ENCODE measurements at regions not wholly inside any gene's neighbourhood (a gene's known extent, or its start where the extent isn't known, plus 50 kb on each side); places are given as distances from the start of the nearest gene placed in this dataset.

GRCh38 chr10:117936566-117936965 lies 110.2 kb downstream of the RAB11FIP2 start:
- H3K4me3 Mint-ChIP-seq (ENCODE audit: unreplicated experiment) = no peak overlapping the region
- DNase-seq (ENCODE audit: low spot score) = no peak
- no peaks in the 10 kb centered on the region for H3K9me3 Mint-ChIP-seq (ENCODE audit: unreplicated experiment)
- no peak for TF ChIP-seq CTCF (IDR thresholded peaks at IDR 0.05; ENCODE audit: unreplicated experiment)
- H3K36me3 Mint-ChIP-seq (ENCODE audit: low read depth, unreplicated experiment) = no peaks in the 10 kb centered on the region
- H3K4me1 Mint-ChIP-seq (ENCODE audit: unreplicated experiment) = no peaks in the 10 kb centered on the region
- peaks cover 10% of the 10 kb centered on the region for H3K27me3 Mint-ChIP-seq (ENCODE audit: unreplicated experiment)
- no peak overlapping the region for H3K27ac Mint-ChIP-seq (ENCODE audit: unreplicated experiment)

DNA sequence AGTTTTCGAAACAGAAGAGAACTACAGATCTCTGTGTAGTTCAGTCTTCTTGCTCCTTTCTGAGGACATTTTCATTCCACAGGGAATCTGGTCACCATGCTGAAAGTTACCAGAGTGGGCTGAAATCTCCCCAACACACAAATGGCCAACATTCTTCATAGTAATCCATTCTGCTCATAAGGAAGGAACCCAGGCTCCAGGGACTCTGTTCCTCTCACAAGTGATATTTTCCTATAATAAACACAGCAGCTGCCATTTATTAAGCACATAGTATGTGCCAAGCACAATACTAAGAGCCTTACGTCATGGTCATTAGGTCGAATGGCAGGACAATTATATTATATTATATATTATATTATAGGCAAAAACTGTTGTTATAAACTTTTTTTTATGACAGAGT lies 109.8 kb downstream of the RAB11FIP2 start:
- Mint-ChIP-seq H3K9me3 (ENCODE audit: unreplicated experiment) (no peaks in the 10 kb centered on the region), H3K4me1 (ENCODE audit: unreplicated experiment) (no peaks in the 10 kb centered on the region), H3K36me3 (ENCODE audit: low read depth, unreplicated experiment) (no peaks in the 10 kb centered on the region), H3K4me3 (ENCODE audit: unreplicated experiment) (no peak overlapping the region), H3K27ac (ENCODE audit: unreplicated experiment) (no peak overlapping the region), H3K27me3 (ENCODE audit: unreplicated experiment) (peaks cover 10% of the 10 kb centered on the region)
- TF ChIP-seq CTCF (IDR thresholded peaks at IDR 0.05; ENCODE audit: unreplicated experiment) = no peak
- DNase-seq (ENCODE audit: low spot score) = no peak

- no peak for DNase-seq (ENCODE audit: low spot score)
- H3K27me3 Mint-ChIP-seq (ENCODE audit: unreplicated experiment) = peaks cover 10% of the 10 kb centered on the region
- no peak for TF ChIP-seq CTCF (IDR thresholded peaks at IDR 0.05; ENCODE audit: unreplicated experiment)
- H3K36me3 Mint-ChIP-seq (ENCODE audit: low read depth, unreplicated experiment) = no peaks in the 10 kb centered on the region
- H3K9me3 Mint-ChIP-seq (ENCODE audit: unreplicated experiment) = no peaks in the 10 kb centered on the region
- no peaks in the 10 kb centered on the region for H3K4me1 Mint-ChIP-seq (ENCODE audit: unreplicated experiment)
- H3K4me3 Mint-ChIP-seq (ENCODE audit: unreplicated experiment) = no peak overlapping the region
- no peak overlapping the region for H3K27ac Mint-ChIP-seq (ENCODE audit: unreplicated experiment)
Observed at GRCh38 chr10:117938104-117938503, 108.6 kb downstream of the RAB11FIP2 start.

- H3K36me3 Mint-ChIP-seq (ENCODE audit: low read depth, unreplicated experiment) = no peaks in the 10 kb centered on the region
- peaks cover 7% of the 10 kb centered on the region for H3K27me3 Mint-ChIP-seq (ENCODE audit: unreplicated experiment)
- no peaks in the 10 kb centered on the region for H3K4me1 Mint-ChIP-seq (ENCODE audit: unreplicated experiment)
- H3K9me3 Mint-ChIP-seq (ENCODE audit: unreplicated experiment) = no peaks in the 10 kb centered on the region
- H3K27ac Mint-ChIP-seq (ENCODE audit: unreplicated experiment) = no peak overlapping the region
- no peak for DNase-seq (ENCODE audit: low spot score)
- H3K4me3 Mint-ChIP-seq (ENCODE audit: unreplicated experiment) = no peak overlapping the region
- no peak for TF ChIP-seq CTCF (IDR thresholded peaks at IDR 0.05; ENCODE audit: unreplicated experiment)
Observed at GRCh38 chr10:117942226-117942625, 104.5 kb downstream of the RAB11FIP2 start.

DNA sequence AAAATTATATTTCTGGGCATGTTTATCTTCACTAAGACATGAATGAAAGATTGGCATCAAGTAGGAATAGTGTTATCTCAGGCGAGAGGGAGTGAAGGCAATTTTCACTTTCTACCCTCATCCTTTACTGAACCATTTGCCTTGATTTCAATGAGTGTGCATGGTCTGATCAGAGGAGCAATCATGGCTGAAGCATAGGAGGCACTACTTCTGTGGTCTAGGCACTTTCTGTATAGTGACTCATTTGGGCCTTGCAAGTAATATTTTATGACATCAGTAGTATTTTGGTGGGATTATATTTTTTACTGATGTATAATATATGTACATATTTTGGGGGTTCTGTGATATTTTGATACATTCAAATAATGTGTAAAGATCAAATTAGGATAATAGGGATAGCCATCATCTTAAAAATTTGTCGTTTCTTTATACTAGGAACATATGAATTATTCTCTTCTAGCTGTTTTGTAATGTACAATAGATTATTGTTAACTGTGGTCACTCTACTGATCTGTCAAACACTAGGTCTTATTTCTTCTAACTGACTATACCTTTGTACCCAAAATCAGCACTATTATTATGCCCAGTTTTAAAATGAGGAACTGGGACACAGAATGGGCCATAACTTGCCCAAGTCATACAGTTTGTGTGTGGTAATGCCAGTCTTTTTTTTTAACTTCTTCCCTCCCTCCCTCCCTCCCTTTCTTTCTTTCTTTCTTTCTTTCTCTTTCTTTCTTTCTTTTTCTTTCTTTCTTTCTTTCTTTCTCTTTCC lies 101.9 kb downstream of the RAB11FIP2 start:
- no peaks in the 10 kb centered on the region for H3K36me3 Mint-ChIP-seq (ENCODE audit: low read depth, unreplicated experiment)
- no peak for DNase-seq (ENCODE audit: low spot score)
- TF ChIP-seq CTCF (IDR thresholded peaks at IDR 0.05; ENCODE audit: unreplicated experiment) = no peak
- no peaks in the 10 kb centered on the region for H3K9me3 Mint-ChIP-seq (ENCODE audit: unreplicated experiment)
- no peaks in the 10 kb centered on the region for H3K27me3 Mint-ChIP-seq (ENCODE audit: unreplicated experiment)
- H3K4me1 Mint-ChIP-seq (ENCODE audit: unreplicated experiment) = no peaks in the 10 kb centered on the region
- H3K4me3 Mint-ChIP-seq (ENCODE audit: unreplicated experiment) = no peak overlapping the region
- H3K27ac Mint-ChIP-seq (ENCODE audit: unreplicated experiment) = no peak overlapping the region

Measured in endothelial cell (in vitro differentiated cells).